ENCODE measurements at regions not wholly inside any gene's neighbourhood (a gene's known extent, or its start where the extent isn't known, plus 50 kb on each side); places are given as distances from the start of the nearest gene placed in this dataset.
A peak's percentile ranks its signal among the peaks of the same experiment; 100 is the strongest.
"Not testable (repeated sequence)": the region's sequence is repeated elsewhere in the genome, so short reads cannot be mapped to it uniquely, and the experiment has no call there.

- peak; percentile 76 for DNase-seq (ENCODE audit: low read depth)
Observed at GRCh38 chr11:46183819-46184218, 62.6 kb upstream of the PHF21A start.

DNA sequence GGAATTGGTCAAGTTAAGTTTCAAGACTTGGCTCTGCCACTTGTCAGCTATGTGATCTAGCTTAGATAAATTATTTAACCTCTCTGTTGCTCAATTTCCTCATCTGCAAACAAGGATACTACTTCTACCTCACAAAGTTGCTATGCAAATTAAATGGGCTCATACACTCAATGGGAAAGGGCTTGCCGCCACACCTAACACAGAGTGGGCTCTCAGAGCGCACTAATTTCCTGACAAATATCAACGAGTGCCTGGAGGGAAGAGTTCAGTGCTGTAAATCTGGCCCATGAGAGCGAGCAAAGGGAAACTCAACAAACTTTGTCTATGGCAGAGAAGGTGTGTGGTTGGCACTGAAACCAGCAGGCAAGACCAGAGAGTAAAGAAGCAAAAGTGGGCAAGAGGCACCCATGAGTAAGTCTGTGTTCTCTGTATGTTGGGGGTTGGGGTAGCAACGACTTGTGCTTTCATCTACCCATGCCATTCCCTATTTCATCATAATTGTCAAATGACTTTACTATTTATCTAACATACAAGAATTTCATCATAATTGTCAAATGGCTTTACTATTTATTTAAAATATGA lies 60.7 kb upstream of the PHF21A start:
- DNase-seq (ENCODE audit: low read depth) = no peak

GRCh38 chr11:46181387-46181786 lies 60.1 kb upstream of the PHF21A start:
- no peak for DNase-seq (ENCODE audit: low read depth)

DNA sequence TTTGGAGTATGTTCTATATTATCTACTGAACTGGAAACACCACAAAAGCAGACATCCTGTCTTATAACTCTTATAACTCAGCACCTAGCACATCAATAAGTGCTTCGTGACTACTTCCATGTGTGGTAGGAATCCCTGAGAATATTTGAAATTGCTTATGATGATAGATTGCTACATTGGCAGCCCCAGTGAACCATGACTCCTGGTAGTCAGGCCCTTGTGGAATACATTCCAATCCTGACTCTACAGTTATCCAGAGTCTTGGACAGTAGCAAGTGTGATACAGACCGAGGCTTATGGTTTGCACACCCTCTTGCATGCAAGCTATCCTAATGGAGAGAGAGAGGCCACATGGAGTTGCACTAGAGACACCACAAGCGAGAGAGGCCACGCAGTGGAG lies 59.5 kb upstream of the PHF21A start:
- no peak for DNase-seq (ENCODE audit: low read depth)

GRCh38 chr11:46178513-46178912 lies 57.3 kb upstream of the PHF21A start:
- no peak for DNase-seq (ENCODE audit: low read depth)

GRCh38 chr11:46176421-46176820 lies 55.2 kb upstream of the PHF21A start:
- no peak for DNase-seq (ENCODE audit: low read depth)

DNA sequence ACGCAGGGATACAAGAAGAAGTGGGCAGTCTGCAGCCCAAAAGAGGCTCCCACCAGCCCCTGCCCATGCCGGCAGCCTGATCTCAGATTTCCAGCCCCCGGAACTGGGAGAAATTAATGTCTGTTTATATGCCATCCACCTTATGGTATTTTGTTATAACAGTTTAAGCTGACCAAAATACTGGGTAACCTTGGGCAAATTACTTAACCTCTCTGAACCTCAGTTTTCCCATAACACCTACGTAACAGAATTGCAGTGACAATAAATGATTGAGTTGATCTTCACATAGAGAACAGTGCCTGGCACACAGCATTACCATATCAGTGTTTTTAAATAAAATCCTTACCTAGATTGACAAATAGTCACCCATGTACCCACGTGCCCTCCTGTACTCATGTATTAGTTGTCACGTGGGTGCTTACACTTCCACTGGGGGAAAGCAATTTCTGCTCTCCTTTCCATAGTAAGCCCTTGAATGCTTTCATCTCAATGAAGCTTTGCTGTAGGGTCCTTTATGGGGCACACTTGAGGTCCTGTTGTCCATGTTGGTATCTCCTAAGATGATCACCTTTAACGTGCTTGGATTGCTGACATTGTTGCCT lies 54.2 kb upstream of the PHF21A start:
- no peak for DNase-seq (ENCODE audit: low read depth)

- DNase-seq (ENCODE audit: low read depth) = not testable (repeated sequence)
Observed at GRCh38 chr11:46171693-46172092, 50.4 kb upstream of the PHF21A start.

Measured in M059J (cell line).